ENCODE measurements at regions not wholly inside any gene's neighbourhood (a gene's known extent, or its start where the extent isn't known, plus 50 kb on each side); places are given as distances from the start of the nearest gene placed in this dataset.

GRCh38 chr1:87647430-87648177, 318.9 kb downstream of the LMO4 start:
- TF ChIP-seq CTCF (IDR thresholded peaks at IDR 0.05) (no peak), POLR2A (IDR thresholded peaks at IDR 0.05) (no peak)

Data from testis (tissue), 2 donors.